Activated CD4-positive, CD25-positive, alpha-beta regulatory T cell (primary cell): ENCODE measurements at regions not wholly inside any gene's neighbourhood (a gene's known extent, or its start where the extent isn't known, plus 50 kb on each side); places are given as distances from the start of the nearest gene placed in this dataset.
"Not testable (repeated sequence)": the region's sequence is repeated elsewhere in the genome, so short reads cannot be mapped to it uniquely, and the experiment has no call there.

ENCODE experiments used
- DNase-seq, 4 experiments: peaks; one replicate each; lab custom pipeline; 2025; lab: John Stamatoyannopoulos, UW

- DNase-seq: no peak
Observed at GRCh38 chr20:29296256-29297230, 1960.9 kb upstream of the DEFB115 start.

DNA sequence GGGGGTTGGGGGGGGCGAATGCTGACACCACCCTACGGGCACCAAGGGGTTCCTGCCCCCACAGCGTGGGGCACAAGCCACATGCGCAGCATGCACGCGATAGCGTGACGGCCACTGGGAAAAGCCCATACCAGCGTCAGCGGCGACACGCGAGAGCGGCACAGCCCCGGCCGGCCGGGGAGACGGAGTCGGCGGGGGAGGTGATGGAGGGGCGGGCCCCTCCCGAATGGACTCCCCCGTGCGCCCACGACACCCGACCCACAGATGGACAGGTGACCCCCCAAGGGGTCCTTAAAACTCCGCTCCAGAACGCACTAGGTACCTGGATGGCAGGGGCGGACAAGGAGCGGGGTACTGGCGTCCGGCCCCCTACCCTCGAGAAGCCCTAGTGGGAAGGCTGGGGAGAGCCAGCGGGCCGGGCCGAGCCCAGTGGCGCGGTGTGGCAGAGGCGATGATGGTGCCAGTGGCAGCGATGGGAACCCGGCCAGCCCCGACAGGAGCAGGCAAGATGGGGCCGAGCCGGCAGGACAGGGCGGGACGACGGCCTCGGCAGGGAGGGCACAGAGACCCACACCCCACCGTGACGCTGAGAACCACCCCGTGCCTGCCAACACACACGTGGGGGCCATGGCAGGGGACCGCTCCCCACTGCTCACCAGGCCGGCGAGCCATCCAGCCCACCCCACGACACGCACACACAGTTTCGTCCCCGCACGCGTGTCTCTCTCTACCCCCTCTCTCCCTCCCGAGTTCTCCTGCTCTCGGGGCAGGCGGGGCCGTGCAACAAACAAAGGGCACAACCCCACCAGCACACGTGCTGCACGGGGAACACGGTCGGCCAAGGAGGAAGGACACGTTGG is 1959.8 kb upstream of the DEFB115 start:
- DNase-seq: no peak

DNA sequence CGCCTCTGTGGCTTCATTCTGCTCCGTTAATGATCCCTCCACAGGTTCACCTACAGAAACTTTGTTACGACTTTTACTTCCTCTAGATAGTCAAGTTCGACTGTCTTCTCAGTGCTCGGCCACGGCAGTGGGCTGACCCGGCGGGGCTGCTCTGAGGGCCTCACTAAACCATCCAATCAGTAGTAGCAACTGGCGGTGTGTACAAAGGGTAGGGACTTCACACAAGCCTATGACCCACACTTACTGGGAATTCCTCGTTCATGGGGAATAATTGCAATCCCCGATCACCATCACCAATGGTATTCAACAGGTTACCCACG is 1959.2 kb upstream of the DEFB115 start:
- no peak for DNase-seq

DNA sequence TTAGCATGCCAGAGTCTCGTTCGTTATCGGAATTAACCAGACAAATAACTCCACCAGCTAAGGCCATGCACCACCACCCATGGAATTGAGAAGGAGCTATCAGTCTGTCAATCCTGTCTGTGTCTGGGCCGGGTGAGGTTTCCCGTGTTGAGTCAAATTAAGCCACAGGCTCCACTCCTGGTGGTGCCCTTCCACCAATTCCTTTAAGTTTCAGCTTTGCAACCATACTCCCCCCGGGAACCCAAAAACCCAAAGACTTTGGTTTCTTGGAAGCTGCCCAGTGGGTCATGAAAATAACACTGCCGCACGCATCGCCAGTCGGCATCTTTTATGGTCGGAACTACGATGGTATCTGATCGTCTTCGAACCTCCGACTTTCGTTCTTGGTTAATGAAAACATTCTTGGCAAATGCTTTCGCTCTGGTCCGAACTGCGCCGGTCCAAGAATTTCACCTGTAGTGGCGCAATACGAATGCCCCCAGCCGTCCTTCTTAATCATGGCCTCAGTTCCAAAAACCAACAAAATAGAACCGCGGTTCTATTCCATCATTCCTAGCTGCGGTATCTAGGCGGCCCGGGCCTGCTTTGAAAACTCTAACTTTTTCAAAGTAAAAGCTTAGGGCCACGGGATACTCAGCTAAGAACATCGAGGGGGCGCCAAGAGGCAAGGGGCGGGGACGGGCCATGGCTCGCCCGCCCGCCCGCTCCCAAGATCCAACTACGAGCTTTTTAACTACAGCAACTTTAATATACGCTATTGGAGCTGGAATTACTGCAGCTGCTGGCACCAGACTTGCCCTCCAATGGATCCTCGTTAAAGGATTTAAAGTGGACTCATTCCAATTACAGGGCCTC is 1958.5 kb upstream of the DEFB115 start:
- no peak for DNase-seq

DNA sequence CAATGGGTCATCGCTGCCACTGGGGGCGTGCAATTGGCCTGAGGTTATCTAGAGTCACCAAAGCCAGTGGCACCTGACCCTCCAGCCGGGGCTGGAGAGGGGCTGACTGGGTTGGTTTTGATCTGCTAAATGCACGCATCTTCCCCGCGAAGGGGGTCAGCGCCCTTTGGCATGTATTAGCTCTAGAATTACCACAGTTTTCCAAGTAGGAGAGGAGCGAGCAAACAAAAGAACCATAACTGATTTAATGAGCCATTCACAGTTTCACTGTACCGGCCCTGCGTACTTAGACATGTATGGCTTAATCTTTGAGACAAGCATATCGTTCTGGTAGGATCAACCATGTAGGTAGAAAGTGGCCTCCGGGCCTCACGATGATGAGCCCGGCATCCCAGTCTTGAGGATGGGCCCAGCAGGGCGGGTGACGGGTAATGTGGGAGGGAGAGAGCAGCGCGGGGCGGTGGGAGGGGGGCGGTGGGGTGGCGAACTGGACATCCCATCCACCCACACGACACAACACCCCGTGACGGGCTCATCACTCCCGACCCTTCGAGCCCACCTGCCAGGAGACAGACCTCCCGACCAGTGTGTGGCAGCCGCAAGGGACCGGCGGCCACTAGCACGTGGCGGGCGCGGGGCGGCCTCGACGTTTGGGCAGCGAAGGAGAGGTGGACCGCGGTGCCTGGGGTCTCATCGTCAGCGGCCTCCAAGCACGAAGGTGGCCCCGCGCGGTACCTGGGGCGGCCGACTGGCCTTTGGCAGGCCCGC is 1957.5 kb upstream of the DEFB115 start:
- no peak for DNase-seq

GRCh38 chr20:29300579-29301551 is 1956.6 kb upstream of the DEFB115 start:
- DNase-seq: no peak

DNA sequence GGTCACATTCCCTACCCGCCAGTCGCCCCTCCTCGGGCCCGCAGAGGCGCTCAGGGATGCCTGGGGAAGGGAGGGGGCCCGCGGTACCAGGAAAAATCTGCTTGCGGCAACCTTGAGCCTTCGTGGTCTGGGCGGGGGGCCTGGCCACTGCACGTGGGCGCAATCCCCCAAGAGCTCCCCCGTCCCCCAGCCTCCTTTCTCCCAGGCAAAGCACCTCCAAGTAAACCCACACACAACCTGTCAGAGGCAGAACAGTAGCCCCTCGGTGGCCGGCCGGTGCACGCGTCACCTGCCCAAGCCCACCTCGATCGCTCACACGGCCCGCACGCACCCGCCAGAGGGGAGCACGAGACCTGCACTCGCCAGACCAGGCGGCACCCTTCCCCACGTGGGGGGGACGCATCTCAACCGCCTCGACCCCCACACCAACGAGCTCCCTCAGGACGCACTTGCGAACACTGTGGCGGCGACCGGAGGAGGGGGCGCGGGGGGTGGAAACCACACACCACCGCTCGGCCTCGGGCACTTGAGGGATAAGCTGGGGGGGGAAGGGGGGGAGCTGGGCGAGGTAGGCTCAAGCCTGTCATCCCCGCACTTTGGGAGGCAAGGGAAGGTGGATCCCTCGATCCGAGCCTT is 1955.7 kb upstream of the DEFB115 start:
- DNase-seq: no peak

GRCh38 chr20:29302979-29303644 is 1954.4 kb upstream of the DEFB115 start:
- DNase-seq: no peak

GRCh38 chr20:29306390-29307072 is 1950.9 kb upstream of the DEFB115 start:
- no peak for DNase-seq

GRCh38 chr20:29307484-29307883 is 1950.0 kb upstream of the DEFB115 start:
- DNase-seq: not testable (repeated sequence)

DNA sequence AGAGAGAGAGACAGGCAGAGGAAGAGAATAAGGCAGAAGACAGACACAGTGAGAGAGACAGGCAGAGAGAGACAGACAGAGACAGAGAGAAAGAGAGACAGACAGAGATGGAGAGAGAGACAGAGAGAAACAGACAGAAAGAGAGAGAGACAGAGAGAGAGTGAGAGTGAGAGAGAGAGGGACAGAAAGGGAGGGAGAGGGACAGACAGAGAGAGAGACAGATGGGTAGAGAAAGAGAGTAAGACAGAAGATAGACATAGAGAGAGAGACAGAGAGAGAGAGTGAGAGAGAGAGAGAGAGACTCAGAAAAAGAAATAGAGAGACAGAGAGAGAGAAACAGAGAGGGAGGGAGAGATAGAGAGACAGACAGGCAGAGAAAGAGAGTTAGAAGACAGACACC is 1948.5 kb upstream of the DEFB115 start:
- DNase-seq: not testable (repeated sequence)

DNA sequence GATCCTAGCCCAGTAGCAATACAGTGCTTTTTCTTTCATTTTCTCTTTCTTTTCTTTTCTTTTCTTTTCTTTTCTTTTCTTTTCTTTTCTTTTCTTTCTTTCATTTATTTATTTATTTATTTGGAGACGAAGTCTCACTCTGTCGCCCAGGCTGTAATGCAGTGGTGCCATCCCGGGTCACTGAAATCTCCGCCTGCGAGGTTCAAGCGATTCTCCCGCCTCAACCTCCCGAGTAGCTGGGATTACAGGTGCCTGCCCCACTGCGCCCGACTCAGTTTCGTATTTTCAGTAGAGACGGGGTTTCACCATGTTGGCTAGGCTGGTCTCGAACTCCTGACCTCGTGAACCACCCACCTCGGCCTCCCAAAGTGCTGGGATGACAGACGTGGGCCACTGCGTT is 1948.0 kb upstream of the DEFB115 start:
- DNase-seq: not testable (repeated sequence)

DNA sequence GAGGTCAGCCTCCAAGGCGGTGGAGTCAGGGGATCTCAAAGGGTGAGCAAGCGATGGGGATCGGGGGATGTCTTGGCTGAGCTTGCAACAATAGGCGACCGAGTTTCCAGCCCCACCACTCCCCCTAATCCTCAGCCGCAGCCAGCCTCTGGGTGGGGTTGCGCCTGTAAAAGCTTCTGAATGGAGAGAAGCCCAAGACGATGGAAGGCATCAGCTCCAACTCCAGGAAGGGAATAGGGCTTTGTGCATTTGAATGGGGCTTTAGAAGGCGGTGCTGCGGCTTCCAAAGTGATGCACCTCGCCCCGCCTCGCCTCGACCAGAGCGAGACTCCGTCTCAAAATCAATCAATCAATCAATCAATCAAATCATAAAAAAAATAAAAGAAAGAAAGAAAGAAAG is 1946.4 kb upstream of the DEFB115 start:
- not testable (repeated sequence) for DNase-seq

DNA sequence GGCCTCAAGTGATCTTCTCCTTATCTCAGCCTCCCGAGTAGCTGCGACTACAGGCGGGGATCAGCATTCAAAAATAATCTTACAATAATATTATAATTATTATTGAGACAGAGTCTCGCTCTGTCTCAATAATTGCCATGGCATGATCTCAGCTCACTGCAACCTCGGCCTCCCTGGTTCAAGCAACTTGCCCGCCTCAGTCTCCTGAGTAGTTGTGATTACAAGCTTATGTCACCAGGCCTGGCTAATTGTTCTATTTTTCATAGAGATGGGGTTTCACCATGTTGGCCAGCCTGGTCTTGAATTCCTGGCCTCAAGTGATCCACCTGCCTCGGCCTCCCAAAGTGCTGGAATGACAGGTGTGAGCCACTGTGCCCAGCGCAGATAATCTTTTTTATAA is 1944.8 kb upstream of the DEFB115 start:
- not testable (repeated sequence) for DNase-seq

DNA sequence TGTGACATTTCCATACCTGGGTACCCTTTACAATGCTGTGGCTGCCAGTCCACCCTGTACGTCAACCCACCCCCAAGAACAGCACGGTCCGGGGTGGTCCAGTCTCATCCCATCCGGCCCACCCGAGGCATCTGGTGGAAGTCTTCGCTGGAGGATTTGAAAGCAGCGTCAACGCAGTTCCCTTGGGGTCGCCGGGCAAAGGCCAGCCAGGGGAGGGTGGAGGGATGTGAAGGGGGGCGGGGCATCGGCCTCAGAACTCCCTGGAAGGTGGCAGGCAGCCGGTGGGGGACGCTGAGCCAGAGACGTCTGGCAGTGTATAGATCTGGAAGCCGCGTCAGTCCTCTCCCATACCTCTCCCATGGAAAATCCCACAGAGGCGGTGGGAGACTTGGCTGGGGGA is 1944.0 kb upstream of the DEFB115 start:
- DNase-seq: no peak

GRCh38 chr20:29314294-29314693 is 1943.2 kb upstream of the DEFB115 start:
- DNase-seq: no peak

GRCh38 chr20:29318871-29319461 is 1938.5 kb upstream of the DEFB115 start:
- DNase-seq: no peak

- DNase-seq: no peak
Observed at GRCh38 chr20:29319725-29320124, 1937.7 kb upstream of the DEFB115 start.
